Right ventricle myocardium superior (tissue), 1 donor: ENCODE measurements at regions not wholly inside any gene's neighbourhood (a gene's known extent, or its start where the extent isn't known, plus 50 kb on each side); places are given as distances from the start of the nearest gene placed in this dataset.
"Not testable (repeated sequence)": the region's sequence is repeated elsewhere in the genome, so short reads cannot be mapped to it uniquely, and the experiment has no call there.

Experiments used
- ATAC-seq: fragments of 200-7000 bp; cut with Tn5 transposase; one replicate; pipeline ENCODE4 v1.9.1; 2020; ENCODE audit warnings: mild to moderate bottlenecking; ENCODE audit not compliant: poor library complexity
- DNase-seq: peaks from one replicate; pipeline ENCODE4 v3.0.0-alpha.2; 2020
- intact Hi-C: fragments of 100-400 bp; cut with DNase I; formaldehyde crosslinking; loops from one replicate; pipeline ENCODE4 v1.11.2; 2022
- donor health status: DM: no; HTN: yes; CAD: no; lungs with severe emphysema.

DNA sequence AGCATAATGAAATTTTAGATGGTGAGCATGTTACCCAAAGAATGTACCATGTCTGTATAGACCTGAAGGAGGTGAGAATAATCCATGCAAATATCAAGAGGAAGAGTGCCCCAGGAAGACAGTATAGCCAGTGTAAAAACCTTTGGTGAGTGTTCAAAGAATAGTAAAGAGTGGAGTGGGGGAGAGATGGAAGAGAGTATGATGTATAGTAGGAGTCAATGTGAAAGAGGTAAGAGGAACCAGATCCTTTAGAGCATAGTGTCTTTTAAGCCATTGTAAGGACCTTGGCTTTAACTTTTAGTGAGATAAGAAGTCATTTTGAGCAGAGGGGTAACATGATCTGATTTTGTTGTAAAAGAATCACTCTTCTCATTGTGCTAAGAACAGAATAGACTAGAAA is 1052.3 kb upstream of the ZEB2 start:
- DNase-seq (no peak), ATAC-seq (no peak)
- intact Hi-C loops: no loop called here

DNA sequence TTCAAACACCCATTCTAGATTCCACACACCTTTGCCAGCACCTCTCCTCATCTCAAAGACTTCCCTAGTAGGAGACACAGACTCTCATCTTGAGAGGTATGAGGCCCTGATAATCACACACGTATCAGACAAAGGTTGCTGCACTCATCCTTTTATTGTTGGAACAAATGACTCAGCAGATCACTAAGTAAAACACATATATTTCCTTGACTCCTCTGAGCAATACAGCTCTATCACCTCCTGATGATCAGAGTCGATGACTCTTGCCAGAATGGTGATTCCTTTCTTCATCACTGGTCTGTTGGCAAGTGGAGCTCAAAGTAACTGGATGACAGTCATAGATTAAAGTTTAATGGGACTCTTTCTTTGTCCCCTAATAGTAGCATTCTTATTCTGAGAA is 1049.2 kb upstream of the ZEB2 start:
- no peak for DNase-seq
- no peak for ATAC-seq
- intact Hi-C loops: no loop called here

DNA sequence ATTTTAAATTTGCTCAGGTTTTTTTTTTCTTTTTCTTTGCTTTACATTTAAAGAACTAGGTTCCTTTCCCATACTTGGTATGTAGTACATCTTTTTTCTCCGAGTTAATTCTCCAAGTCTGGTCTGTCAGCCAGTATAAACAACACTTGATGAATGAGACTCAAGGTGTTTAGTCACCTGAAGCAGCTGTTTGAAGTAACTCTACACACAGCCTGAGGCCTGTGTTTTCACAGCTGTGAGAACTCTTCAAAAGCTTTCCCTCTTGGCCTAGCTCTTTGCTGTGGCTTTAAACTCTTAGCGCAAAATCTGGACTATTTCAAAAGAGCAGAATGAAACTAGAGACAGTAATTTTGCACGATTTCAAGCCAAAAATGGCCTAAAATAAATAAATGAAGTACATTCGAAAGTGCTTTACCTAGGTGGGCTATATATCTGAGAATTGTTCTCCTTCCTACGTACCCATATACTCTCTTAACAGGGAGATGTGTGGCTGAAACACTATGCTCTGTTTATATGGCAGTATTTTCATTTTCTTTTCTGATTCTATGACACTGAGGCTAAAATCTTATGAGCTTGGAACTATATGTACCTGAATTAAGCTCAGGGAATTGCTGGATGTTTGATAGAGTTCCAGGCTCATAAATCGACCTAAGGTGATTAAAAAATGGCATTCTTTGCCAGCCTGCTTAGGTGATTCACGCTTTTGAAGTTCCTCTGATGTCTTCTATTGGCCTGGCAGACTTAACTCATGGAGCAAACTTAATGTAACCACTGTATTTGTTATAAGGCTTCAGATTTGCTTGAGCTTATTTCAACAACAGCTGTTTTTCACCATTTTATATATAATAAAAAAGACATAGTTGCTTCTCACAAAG is 1044.1 kb upstream of the ZEB2 start:
- intact Hi-C loops: no loop called here
- no peak for DNase-seq
- no peak for ATAC-seq

DNA sequence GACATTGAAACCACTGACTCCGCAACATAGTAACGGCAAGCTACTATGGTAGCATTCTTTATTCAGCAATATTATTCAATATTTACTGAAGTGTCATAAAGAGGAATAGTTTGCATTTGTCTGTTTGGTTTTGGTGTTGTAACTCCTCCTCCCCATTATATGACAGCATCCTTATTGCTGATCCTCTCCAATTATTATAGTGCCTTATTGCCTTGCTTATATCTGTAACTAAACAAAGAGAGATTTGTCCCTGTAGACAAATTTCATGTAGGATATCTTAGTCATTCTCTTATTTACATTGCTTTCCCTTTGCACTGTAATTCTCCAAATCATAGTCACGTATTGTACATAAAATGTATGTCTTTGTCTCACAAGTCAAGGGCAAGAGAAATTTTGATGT is 1041.2 kb upstream of the ZEB2 start:
- DNase-seq (no peak), ATAC-seq (no peak)
- intact Hi-C loops: no loop called here

GRCh38 chr2:145558617-145559350 is 1038.9 kb upstream of the ZEB2 start:
- DNase-seq: no peak
- ATAC-seq: no peak
- intact Hi-C loops: no loop called here

DNA sequence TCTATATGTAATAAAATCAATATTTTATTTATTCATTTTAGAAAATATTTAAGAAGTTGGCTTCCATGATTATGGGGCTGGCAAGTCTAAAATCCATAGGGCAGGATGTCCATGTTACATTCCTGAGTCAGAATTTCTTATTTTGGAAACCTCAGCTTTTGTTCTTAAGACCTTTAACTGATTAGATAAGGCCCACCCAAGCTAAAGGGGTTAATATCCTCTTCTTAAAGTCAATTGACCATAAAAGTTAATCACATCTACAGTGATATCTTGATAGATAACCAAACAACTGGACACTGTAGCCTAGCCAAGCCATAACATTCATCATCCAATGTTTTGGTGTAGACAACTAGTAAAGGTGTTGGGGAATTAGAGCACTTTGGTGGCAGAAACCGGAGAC is 1035.4 kb upstream of the ZEB2 start:
- ATAC-seq (no peak), DNase-seq (no peak)
- intact Hi-C loops: no loop called here

GRCh38 chr2:145551686-145552085 is 1031.8 kb upstream of the ZEB2 start:
- ATAC-seq: no peak
- intact Hi-C loops: no loop called here
- no peak for DNase-seq

DNA sequence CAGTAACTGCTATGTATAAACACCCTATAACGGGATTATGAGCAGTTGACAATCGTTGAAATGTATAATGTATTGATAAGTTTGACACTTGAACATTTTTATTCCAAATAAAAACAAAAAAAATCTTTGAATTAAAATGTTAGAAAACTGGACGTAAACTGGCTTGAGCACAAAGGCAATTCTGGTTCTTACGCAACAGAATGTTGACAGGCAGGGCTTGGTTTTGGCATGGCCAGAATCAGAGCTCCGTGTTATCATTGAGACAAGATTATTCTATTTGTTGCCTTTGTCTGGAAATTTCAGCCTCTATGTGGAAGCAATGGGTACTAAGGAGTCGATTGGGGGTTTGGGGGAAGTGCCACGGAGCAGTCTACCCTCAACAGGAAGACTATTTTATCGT is 1028.6 kb upstream of the ZEB2 start:
- ATAC-seq: no peak
- DNase-seq: no peak
- intact Hi-C loops: no loop called here

DNA sequence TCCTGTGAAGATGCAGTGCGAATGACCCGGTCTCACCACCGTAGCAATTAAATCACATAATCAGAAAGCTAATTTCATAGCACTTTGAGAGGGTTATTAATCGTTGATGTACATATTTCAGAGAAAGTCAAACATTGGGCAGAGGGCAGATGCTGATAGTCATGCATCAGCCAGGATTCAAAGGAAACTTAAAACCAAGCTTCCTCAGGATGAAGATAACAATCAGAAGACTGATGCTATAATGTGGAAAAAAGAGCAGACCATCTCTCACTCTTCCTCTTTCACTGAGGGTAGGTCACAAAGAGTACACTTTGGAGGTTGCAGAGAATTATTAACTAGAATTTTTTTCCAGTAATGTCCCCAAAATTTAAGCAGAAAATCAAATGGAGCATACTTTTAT is 1027.7 kb upstream of the ZEB2 start:
- intact Hi-C loops: no loop called here
- DNase-seq (no peak), ATAC-seq (no peak)

DNA sequence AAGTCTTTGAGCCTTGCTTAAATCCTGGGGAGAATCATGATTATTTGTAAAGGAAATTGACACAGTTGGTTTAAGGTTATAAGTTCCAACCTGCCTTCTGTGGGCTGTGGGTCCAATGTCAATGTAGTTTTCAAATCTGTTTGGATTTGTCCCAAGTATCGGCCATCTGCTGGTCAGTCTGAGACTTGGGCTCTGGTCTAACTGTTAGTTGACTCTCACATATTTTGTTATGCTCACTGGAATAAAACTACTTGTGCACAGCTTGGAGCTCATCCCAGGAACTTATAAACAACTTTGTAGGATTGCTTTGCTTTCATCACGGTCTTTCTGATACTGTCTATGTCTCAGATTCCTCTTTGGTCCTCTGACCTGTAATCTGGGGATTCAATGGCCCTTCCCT is 1026.2 kb upstream of the ZEB2 start:
- no peak for ATAC-seq
- DNase-seq: no peak
- intact Hi-C loops: no loop called here

GRCh38 chr2:145543856-145544255 is 1023.9 kb upstream of the ZEB2 start:
- intact Hi-C loops: no loop called here
- no peak for ATAC-seq
- DNase-seq: no peak

- intact Hi-C loops: no loop called here
- ATAC-seq (no peak), DNase-seq (no peak)
Measured at GRCh38 chr2:145543155-145543554, 1023.2 kb upstream of the ZEB2 start.

DNA sequence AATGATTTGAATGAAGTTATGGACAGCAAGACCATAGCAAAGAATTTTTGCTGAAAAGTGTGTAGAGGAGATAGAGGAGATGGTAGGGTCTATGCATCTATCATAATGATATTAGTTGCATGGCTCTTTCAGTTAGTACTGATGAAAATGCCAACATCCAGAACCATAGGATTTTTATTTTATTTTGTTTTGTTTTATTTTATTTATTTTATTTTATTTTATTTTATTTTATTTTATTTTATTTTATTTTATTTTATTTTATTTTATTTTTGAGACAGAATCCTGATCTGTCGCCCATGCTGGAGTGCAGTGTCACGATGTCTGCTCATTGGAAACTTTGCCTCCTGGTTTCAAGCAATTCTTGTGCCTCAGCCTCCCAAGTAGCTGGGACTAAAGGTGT is 1021.1 kb upstream of the ZEB2 start:
- DNase-seq (no peak), ATAC-seq (no peak)
- intact Hi-C loops: no loop called here

DNA sequence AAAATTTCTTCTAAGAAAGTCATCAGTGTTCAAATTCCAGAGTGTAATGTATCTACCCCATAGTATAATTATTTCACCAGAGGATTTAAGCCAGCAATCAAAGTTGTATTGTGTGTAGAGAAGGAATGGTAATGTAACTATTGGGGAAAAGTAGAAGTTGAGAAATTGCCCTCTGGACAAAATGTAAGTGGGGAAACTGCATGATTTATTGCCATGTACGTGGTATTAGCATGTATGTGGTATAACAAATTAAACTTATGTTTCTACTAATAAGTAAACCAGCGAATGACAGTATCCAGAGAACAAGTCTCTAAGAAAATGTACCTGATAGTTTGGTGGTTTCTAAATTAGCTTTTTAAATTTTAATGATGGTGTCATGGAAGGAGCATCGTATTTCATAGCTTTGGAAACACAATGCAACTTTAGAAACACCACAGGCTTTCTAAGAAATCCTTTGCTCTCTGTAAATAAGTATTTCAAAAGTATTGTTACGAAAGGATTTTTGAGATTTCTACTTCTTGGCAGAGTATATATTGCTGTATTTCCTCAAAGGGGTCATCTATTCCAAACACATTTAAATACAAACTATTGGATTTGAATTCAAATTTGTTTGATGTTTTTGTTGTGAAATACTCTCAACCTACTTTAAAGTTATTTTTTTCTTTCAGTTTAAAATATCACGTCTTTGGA is 1018.9 kb upstream of the ZEB2 start:
- DNase-seq (no peak), ATAC-seq (no peak)
- intact Hi-C loops: no loop called here

- DNase-seq (no peak), ATAC-seq (no peak)
- intact Hi-C loops: no loop called here
Measured at GRCh38 chr2:145530653-145531052, 1010.7 kb upstream of the ZEB2 start.

DNA sequence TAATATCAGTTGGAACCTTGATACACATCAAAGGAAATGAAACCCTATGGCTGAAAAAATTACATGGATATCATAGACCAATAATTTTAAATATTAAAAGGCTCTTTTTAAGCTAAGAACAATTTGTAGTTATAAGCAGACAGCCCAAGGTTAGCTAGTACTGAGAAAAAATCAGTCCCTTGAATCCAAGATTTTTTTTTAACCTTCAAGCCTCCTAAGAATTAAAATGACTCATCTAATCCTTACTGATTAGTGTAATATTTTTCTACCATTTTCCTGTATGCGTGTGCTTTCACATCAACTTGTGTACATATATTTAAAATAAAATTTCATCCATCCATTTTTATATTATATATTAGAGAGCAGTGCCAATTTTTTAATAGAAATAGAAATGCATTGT is 1004.9 kb upstream of the ZEB2 start:
- intact Hi-C loops: no loop called here
- DNase-seq (no peak), ATAC-seq (no peak)

DNA sequence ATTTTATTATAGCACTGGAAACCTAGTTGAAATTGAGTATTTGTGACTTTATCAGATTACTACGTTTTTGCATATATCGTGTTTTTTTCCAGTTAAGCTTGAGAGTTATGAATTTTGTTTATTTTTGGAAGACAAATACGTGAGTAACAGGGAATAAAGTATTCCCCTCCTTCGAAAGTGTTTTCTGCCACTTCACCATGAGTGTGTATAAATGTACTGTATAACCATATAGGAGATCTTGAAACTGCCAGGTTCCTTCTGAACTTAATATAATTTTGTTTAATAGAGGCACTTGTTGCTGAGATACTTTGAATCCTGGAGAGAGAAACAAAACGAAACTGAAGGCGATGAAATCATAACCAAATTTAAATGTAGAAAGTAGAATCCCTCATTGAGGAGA is 1004.4 kb upstream of the ZEB2 start:
- ATAC-seq (no peak), DNase-seq (no peak)
- intact Hi-C loops: no loop called here

DNA sequence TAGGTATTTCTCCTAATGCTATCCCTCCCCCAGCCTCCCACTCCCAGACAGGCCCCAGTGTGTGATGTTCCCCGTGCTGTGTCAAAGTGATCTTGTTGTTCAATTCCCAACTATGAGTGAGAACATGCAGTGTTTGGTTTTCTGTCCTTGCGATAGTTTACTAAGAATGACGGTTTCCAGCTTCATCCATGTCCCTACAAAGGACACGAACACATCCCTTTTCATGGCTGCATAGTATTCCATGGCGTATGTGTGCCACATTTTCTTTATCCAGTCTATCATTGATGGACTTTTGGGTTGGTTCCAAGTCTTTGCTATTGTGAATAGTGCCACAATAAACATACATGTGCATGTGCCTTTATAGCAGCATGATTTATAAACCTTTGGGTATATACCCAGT is 999.3 kb upstream of the ZEB2 start:
- intact Hi-C loops, DNase-seq, ATAC-seq: not testable (repeated sequence)

GRCh38 chr2:145511946-145512345 is 992.0 kb upstream of the ZEB2 start:
- intact Hi-C loops: no loop called here
- ATAC-seq (no peak), DNase-seq (no peak)

DNA sequence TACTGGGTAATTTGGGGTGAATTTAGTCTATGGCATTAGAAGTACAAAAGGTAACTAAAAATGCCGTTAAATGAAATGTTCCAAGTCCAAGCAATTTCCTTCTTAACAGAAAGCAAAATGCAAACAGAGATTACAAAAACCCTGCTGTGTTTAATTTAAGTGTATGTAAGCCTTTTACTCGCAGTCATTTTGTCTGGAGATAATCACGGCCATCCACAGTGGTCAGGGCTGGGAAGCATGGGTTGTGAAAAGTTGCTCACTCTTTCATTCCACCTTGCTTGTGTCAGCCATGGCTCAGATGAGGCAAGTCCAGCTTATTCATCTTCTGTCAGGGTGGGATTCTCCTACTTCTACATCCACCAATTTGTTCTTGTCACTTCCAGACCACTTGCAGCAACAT is 983.6 kb upstream of the ZEB2 start:
- no peak for ATAC-seq
- intact Hi-C loops: no loop called here
- DNase-seq: no peak
